WTC11 (cell line): ENCODE measurements at regions not wholly inside any gene's neighbourhood (a gene's known extent, or its start where the extent isn't known, plus 50 kb on each side); places are given as distances from the start of the nearest gene placed in this dataset.

Experiments
- ATAC-seq: fragments of 200-7000 bp; cut with Tn5 transposase; 2 replicates; pipeline ENCODE4 v1.10.0; 2021; ENCODE audit warnings: mild to moderate bottlenecking, moderate library complexity
- CTCF ChIA-PET: fragments of 300-600 bp; sonication (Branson Sonifier 250); formaldehyde crosslinking; loops from one replicate; lab custom pipeline; 2021; ENCODE audit warnings: antibody characterized with exemption; lab: Charles Lee
- POLR2A ChIA-PET: fragments of 350-600 bp; sonication (Branson Sonifier 250); formaldehyde crosslinking; loops from one replicate; lab custom pipeline; 2021; ENCODE audit warnings: antibody characterized with exemption; lab: Charles Lee
- DNase-seq: peaks from one replicate; pipeline ENCODE4 v3.0.0; 2021; ENCODE audit warnings: low spot score
- H3K27ac Mint-ChIP-seq: 2 replicates; pipeline ENCODE4 v1.8.0; 2021; ENCODE audit warnings: mixed read lengths
- H3K27me3 Mint-ChIP-seq: 2 replicates; pipeline ENCODE4 v1.8.0; 2021; ENCODE audit warnings: low read depth, mild to moderate bottlenecking, moderate library complexity, mixed read lengths
- H3K36me3 Mint-ChIP-seq: 2 replicates; pipeline ENCODE4 v1.8.0; 2021; ENCODE audit warnings: mixed read lengths
- H3K4me1 Mint-ChIP-seq: 2 replicates; pipeline ENCODE4 v1.8.0; 2022; ENCODE audit warnings: mixed read lengths
- H3K4me3 Mint-ChIP-seq: 2 replicates; pipeline ENCODE4 v1.8.0; 2021; ENCODE audit warnings: mild to moderate bottlenecking, moderate library complexity, mixed read lengths
- H3K9me3 Mint-ChIP-seq: 2 replicates; pipeline ENCODE4 v1.8.0; 2021; ENCODE audit warnings: mixed read lengths
- CREB1 ChIP-seq: sonication (generic); formaldehyde crosslinking; IDR thresholded peaks from 2 replicates; pipeline ENCODE4 v1.8.0; 2023; ENCODE audit warnings: mild to moderate bottlenecking, missing genetic modification reagents
- E2F4 ChIP-seq: sonication (generic); formaldehyde crosslinking; IDR thresholded peaks from 2 replicates; pipeline ENCODE4 v1.8.1; 2022; ENCODE audit warnings: low read depth, mild to moderate bottlenecking, moderate library complexity, missing genetic modification reagents, borderline replicate concordance
- ETV6 ChIP-seq: sonication (generic); formaldehyde crosslinking; IDR thresholded peaks from 2 replicates; pipeline ENCODE4 v1.8.1; 2022; ENCODE audit warnings: mild to moderate bottlenecking, missing genetic modification reagents
- GTF2I ChIP-seq: fragments of 250-450 bp; sonication (Bioruptor Pico); conservative IDR thresholded peaks from 2 replicates; pipeline ENCODE4 v1.4.0; 2021; ENCODE audit warnings: mild to moderate bottlenecking
- IRF2 ChIP-seq: sonication (generic); formaldehyde crosslinking; IDR thresholded peaks from 2 replicates; pipeline ENCODE4 v1.8.0; 2022; ENCODE audit warnings: low read depth, missing genetic modification reagents, borderline replicate concordance
- MAX ChIP-seq: sonication (generic); formaldehyde crosslinking; IDR thresholded peaks from 2 replicates; pipeline ENCODE4 v1.8.0; 2022; ENCODE audit warnings: mild to moderate bottlenecking, missing genetic modification reagents
- MXD4 ChIP-seq: fragments of 250-450 bp; sonication (Bioruptor Pico); IDR thresholded peaks from 2 replicates; pipeline ENCODE4 v1.8.0; 2021; ENCODE audit warnings: mild to moderate bottlenecking, moderate library complexity, borderline replicate concordance
- NR3C1 ChIP-seq: sonication (generic); formaldehyde crosslinking; conservative IDR thresholded peaks from 2 replicates; pipeline ENCODE4 v1.8.1; 2023; ENCODE audit warnings: low read depth, mild to moderate bottlenecking, missing genetic modification reagents
- OVOL2 ChIP-seq: fragments of 250-450 bp; sonication (Bioruptor Pico); IDR thresholded peaks from 2 replicates; pipeline ENCODE4 v1.9.0; 2021; ENCODE audit warnings: mild to moderate bottlenecking, borderline replicate concordance
- PRDM15 ChIP-seq: sonication (generic); formaldehyde crosslinking; IDR thresholded peaks from 2 replicates; pipeline ENCODE4 v1.8.0; 2022; ENCODE audit warnings: missing genetic modification reagents
- SOX15 ChIP-seq: fragments of 250-450 bp; sonication (Bioruptor Pico); IDR thresholded peaks from 2 replicates; pipeline ENCODE4 v1.9.0; 2021; ENCODE audit warnings: mild to moderate bottlenecking
- TP53 ChIP-seq: sonication (generic); formaldehyde crosslinking; IDR thresholded peaks from 2 replicates; pipeline ENCODE4 v1.8.1; 2023; ENCODE audit warnings: mild to moderate bottlenecking, missing genetic modification reagents
- ZMAT4 ChIP-seq: fragments of 250-450 bp; sonication (Bioruptor Pico); IDR thresholded peaks from 2 replicates; pipeline ENCODE4 v1.9.0; 2021; ENCODE audit warnings: mild to moderate bottlenecking
- ZNF138 ChIP-seq: sonication (generic); formaldehyde crosslinking; conservative IDR thresholded peaks from 2 replicates; pipeline ENCODE4 v1.8.1; 2022; ENCODE audit warnings: mild to moderate bottlenecking, moderate library complexity, missing genetic modification reagents
- TF ChIP-seq, protein P1 (sequence below): sonication (generic); formaldehyde crosslinking; IDR thresholded peaks from 2 replicates; pipeline ENCODE4 v1.8.1; 2022; ENCODE audit warnings: missing genetic modification reagents, borderline replicate concordance
- TF ChIP-seq, protein P2 (sequence below): fragments of 250-450 bp; sonication (Bioruptor Pico); IDR thresholded peaks from 2 replicates; pipeline ENCODE4 v1.8.0; 2021; ENCODE audit warnings: mild to moderate bottlenecking

- no peak for ATAC-seq
- POLR2A ChIA-PET, result no interaction called here
- TF ChIP-seq CREB1 (CRISPR knock-in tag) (no peak), OVOL2 (CRISPR knock-in tag) (no peak), MAX (CRISPR knock-in tag) (no peak), MXD4 (no peak), SOX15 (CRISPR knock-in tag) (no peak), TP53 (CRISPR knock-in tag) (no peak), ZMAT4 (CRISPR knock-in tag) (no peak), E2F4 (CRISPR knock-in tag) (no peak)
- CTCF ChIA-PET, result no interaction called here
- H3K4me3 Mint-ChIP-seq, result no peak overlapping the region
- H3K36me3 Mint-ChIP-seq, result no peaks in the 10 kb centered on the region
- H3K27ac Mint-ChIP-seq, result no peak overlapping the region
- H3K9me3 Mint-ChIP-seq, result peaks cover 8% of the 10 kb centered on the region; the same call in 1 of the 2 replicates
- no peaks in the 10 kb centered on the region for H3K27me3 Mint-ChIP-seq
- DNase-seq, result no peak
- peaks cover 3% of the 10 kb centered on the region for H3K4me1 Mint-ChIP-seq
These were observed 76.1 kb upstream of the TRDN start for GRCh38 chr6:123712831-123713230.

- no peak overlapping the region for H3K4me3 Mint-ChIP-seq
- no peak for TF ChIP-seq ZNF138 (CRISPR knock-in tag)
- TF ChIP-seq IRF2 (CRISPR knock-in tag), result no peak
- TF ChIP-seq TP53 (CRISPR knock-in tag), result no peak
- TF ChIP-seq GTF2I (CRISPR knock-in tag), result no peak
- TF ChIP-seq, protein P1, sequence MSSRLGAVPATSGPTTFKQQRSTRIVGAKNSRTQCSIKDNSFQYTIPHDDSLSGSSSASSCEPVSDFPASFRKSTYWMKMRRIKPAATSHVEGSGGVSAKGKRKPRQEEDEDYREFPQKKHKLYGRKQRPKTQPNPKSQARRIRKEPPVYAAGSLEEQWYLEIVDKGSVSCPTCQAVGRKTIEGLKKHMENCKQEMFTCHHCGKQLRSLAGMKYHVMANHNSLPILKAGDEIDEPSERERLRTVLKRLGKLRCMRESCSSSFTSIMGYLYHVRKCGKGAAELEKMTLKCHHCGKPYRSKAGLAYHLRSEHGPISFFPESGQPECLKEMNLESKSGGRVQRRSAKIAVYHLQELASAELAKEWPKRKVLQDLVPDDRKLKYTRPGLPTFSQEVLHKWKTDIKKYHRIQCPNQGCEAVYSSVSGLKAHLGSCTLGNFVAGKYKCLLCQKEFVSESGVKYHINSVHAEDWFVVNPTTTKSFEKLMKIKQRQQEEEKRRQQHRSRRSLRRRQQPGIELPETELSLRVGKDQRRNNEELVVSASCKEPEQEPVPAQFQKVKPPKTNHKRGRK, result no peak
- TF ChIP-seq, protein P2, sequence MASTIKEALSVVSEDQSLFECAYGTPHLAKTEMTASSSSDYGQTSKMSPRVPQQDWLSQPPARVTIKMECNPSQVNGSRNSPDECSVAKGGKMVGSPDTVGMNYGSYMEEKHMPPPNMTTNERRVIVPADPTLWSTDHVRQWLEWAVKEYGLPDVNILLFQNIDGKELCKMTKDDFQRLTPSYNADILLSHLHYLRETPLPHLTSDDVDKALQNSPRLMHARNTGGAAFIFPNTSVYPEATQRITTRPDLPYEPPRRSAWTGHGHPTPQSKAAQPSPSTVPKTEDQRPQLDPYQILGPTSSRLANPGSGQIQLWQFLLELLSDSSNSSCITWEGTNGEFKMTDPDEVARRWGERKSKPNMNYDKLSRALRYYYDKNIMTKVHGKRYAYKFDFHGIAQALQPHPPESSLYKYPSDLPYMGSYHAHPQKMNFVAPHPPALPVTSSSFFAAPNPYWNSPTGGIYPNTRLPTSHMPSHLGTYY (CRISPR knock-in tag), result no peak
- no peak for TF ChIP-seq NR3C1
- no peak for TF ChIP-seq ETV6 (CRISPR knock-in tag)
- TF ChIP-seq PRDM15 (CRISPR knock-in tag), result no peak
- ChIA-PET POLR2A (no interaction called here), CTCF (interaction anchor here (2.2 kb wide), 1 partner anchor 12 kb away, joined by 6 to 8 read pairs; no protein-coding TSS in a partner anchor)
- no peaks in the 10 kb centered on the region for H3K27me3 Mint-ChIP-seq
- H3K4me1 Mint-ChIP-seq, result no peaks in the 10 kb centered on the region; the same call in 1 of the 2 replicates
- H3K27ac Mint-ChIP-seq, result no peak overlapping the region
- no peak for ATAC-seq
- no peak for DNase-seq
- H3K9me3 Mint-ChIP-seq, result peaks cover 2% of the 10 kb centered on the region; the same call in 1 of the 2 replicates
- H3K36me3 Mint-ChIP-seq, result no peaks in the 10 kb centered on the region
These were observed 66.2 kb upstream of the TRDN start for GRCh38 chr6:123702943-123703342.
